Central memory CD8-positive, alpha-beta T cell (primary cell): ENCODE measurements at regions not wholly inside any gene's neighbourhood (a gene's known extent, or its start where the extent isn't known, plus 50 kb on each side); places are given as distances from the start of the nearest gene placed in this dataset.

ENCODE experiments used
- ATAC-seq: fragments of 150-1000 bp; cut with Tn5 transposase; replicated peaks from 2 replicates; pipeline ENCODE4 v1.10.0; 2022; ENCODE audit warnings: mild to moderate bottlenecking, moderate FRiP score, moderate number of reproducible peaks; ENCODE audit not compliant: poor library complexity, severe bottlenecking; ENCODE audit errors: extremely low read depth
- DNase-seq, 2 donors: peaks; one replicate each; pipeline ENCODE4 v3.0.0; 2021; ENCODE audit warnings: low spot score in 2 of 2
- H3K27ac Mint-ChIP-seq: one replicate; pipeline ENCODE4 v1.8.0; 2022; ENCODE audit warnings: low read depth, mild to moderate bottlenecking, moderate library complexity, mixed read lengths
- H3K27me3 Mint-ChIP-seq: one replicate; pipeline ENCODE4 v1.8.0; 2022; ENCODE audit warnings: mixed read lengths
- H3K36me3 Mint-ChIP-seq: one replicate; pipeline ENCODE4 v1.8.0; 2022; ENCODE audit warnings: mild to moderate bottlenecking, moderate library complexity, mixed read lengths; ENCODE audit not compliant: insufficient read depth
- H3K4me1 Mint-ChIP-seq: one replicate; pipeline ENCODE4 v1.8.0; 2022; ENCODE audit warnings: mixed read lengths
- H3K4me3 Mint-ChIP-seq: one replicate; pipeline ENCODE4 v1.8.0; 2022; ENCODE audit warnings: mild to moderate bottlenecking, moderate library complexity, mixed read lengths
- H3K9me3 Mint-ChIP-seq: one replicate; pipeline ENCODE4 v1.8.0; 2022; ENCODE audit warnings: mixed read lengths

GRCh38 chr1:238488401-238488800 lies 597.7 kb upstream of the ZP4 start:
- H3K27ac Mint-ChIP-seq: no peak overlapping the region
- DNase-seq (no peak), ATAC-seq (no peak)
- H3K4me3 Mint-ChIP-seq: no peak overlapping the region
- no peaks in the 10 kb centered on the region for H3K4me1 Mint-ChIP-seq
- no peaks in the 10 kb centered on the region for H3K36me3 Mint-ChIP-seq
- H3K27me3 Mint-ChIP-seq: no peaks in the 10 kb centered on the region
- H3K9me3 Mint-ChIP-seq: peaks cover 16% of the 10 kb centered on the region

- H3K27ac Mint-ChIP-seq: no peak overlapping the region
- H3K9me3 Mint-ChIP-seq: peaks cover 16% of the 10 kb centered on the region
- DNase-seq (no peak), ATAC-seq (no peak)
- no peaks in the 10 kb centered on the region for H3K4me1 Mint-ChIP-seq
- H3K36me3 Mint-ChIP-seq: no peaks in the 10 kb centered on the region
- no peak overlapping the region for H3K4me3 Mint-ChIP-seq
- no peaks in the 10 kb centered on the region for H3K27me3 Mint-ChIP-seq
These were observed 597.2 kb upstream of the ZP4 start for GRCh38 chr1:238487931-238488330.

- Mint-ChIP-seq H3K9me3 (peaks cover 24% of the 10 kb centered on the region), H3K4me3 (no peak overlapping the region)
- ATAC-seq: no peak
These were observed 595.1 kb upstream of the ZP4 start for GRCh38 chr1:238485912-238486209.

GRCh38 chr1:238485057-238485911 lies 594.6 kb upstream of the ZP4 start:
- Mint-ChIP-seq H3K27ac (no peak overlapping the region), H3K27me3 (no peaks in the 10 kb centered on the region), H3K36me3 (no peaks in the 10 kb centered on the region), H3K4me3 (no peak overlapping the region), H3K4me1 (no peaks in the 10 kb centered on the region), H3K9me3 (peaks cover 24% of the 10 kb centered on the region)
- ATAC-seq: no peak
- no peak for DNase-seq

More at GRCh38 chr1:238485912-238486209, 595.1 kb upstream of the ZP4 start:
- no peaks in the 10 kb centered on the region for H3K27me3 Mint-ChIP-seq
- no peaks in the 10 kb centered on the region for H3K4me1 Mint-ChIP-seq
- no peaks in the 10 kb centered on the region for H3K36me3 Mint-ChIP-seq
- H3K27ac Mint-ChIP-seq: no peak overlapping the region
- no peak for DNase-seq

- H3K27me3 Mint-ChIP-seq: no peaks in the 10 kb centered on the region
These were observed 593.4 kb upstream of the ZP4 start for GRCh38 chr1:238484121-238484520.

GRCh38 chr1:238476841-238477240 lies 586.1 kb upstream of the ZP4 start:
- Mint-ChIP-seq H3K36me3 (no peaks in the 10 kb centered on the region), H3K27ac (no peak overlapping the region), H3K27me3 (no peaks in the 10 kb centered on the region), H3K4me1 (no peaks in the 10 kb centered on the region), H3K9me3 (peaks cover 23% of the 10 kb centered on the region), H3K4me3 (no peak overlapping the region)
- ATAC-seq: peak; percentile 24
- DNase-seq: no peak

More at GRCh38 chr1:238484121-238484520, 593.4 kb upstream of the ZP4 start:
- ATAC-seq: no peak
- Mint-ChIP-seq H3K4me1 (no peaks in the 10 kb centered on the region), H3K9me3 (peaks cover 24% of the 10 kb centered on the region), H3K36me3 (no peaks in the 10 kb centered on the region), H3K4me3 (no peak overlapping the region), H3K27ac (no peak overlapping the region)
- DNase-seq: no peak

- Mint-ChIP-seq H3K27ac (no peak overlapping the region), H3K4me3 (no peak overlapping the region), H3K4me1 (no peaks in the 10 kb centered on the region), H3K27me3 (no peaks in the 10 kb centered on the region), H3K9me3 (peaks cover 17% of the 10 kb centered on the region), H3K36me3 (no peaks in the 10 kb centered on the region)
- DNase-seq: no peak
- no peak for ATAC-seq
These were observed 585.0 kb upstream of the ZP4 start for GRCh38 chr1:238475712-238476111.

GRCh38 chr1:238474263-238474662 lies 583.5 kb upstream of the ZP4 start:
- H3K4me1 Mint-ChIP-seq: no peaks in the 10 kb centered on the region
- H3K9me3 Mint-ChIP-seq: peaks cover 17% of the 10 kb centered on the region
- ATAC-seq: no peak
- H3K27ac Mint-ChIP-seq: no peak overlapping the region
- H3K36me3 Mint-ChIP-seq: no peaks in the 10 kb centered on the region
- no peaks in the 10 kb centered on the region for H3K27me3 Mint-ChIP-seq
- DNase-seq: no peak
- no peak overlapping the region for H3K4me3 Mint-ChIP-seq

- no peak for DNase-seq
- Mint-ChIP-seq H3K27ac (no peak overlapping the region), H3K4me1 (no peaks in the 10 kb centered on the region)
These were observed 578.5 kb upstream of the ZP4 start for GRCh38 chr1:238469146-238469631.

GRCh38 chr1:238468068-238468467 lies 577.3 kb upstream of the ZP4 start:
- no peak for DNase-seq
- no peaks in the 10 kb centered on the region for H3K4me1 Mint-ChIP-seq
- no peaks in the 10 kb centered on the region for H3K27me3 Mint-ChIP-seq
- H3K27ac Mint-ChIP-seq: no peak overlapping the region
- peaks cover 1% of the 10 kb centered on the region for H3K36me3 Mint-ChIP-seq
- ATAC-seq: no peak
- peaks cover 25% of the 10 kb centered on the region for H3K9me3 Mint-ChIP-seq
- no peak overlapping the region for H3K4me3 Mint-ChIP-seq

More at GRCh38 chr1:238469146-238469631, 578.5 kb upstream of the ZP4 start:
- ATAC-seq: no peak
- Mint-ChIP-seq H3K4me3 (no peak overlapping the region), H3K9me3 (peaks cover 21% of the 10 kb centered on the region), H3K27me3 (no peaks in the 10 kb centered on the region), H3K36me3 (peaks cover 1% of the 10 kb centered on the region)

- Mint-ChIP-seq H3K36me3 (peaks cover 1% of the 10 kb centered on the region), H3K4me1 (no peaks in the 10 kb centered on the region), H3K4me3 (no peak overlapping the region), H3K27me3 (no peaks in the 10 kb centered on the region), H3K27ac (no peak overlapping the region), H3K9me3 (peaks cover 24% of the 10 kb centered on the region)
- ATAC-seq (no peak), DNase-seq (no peak)
These were observed 575.7 kb upstream of the ZP4 start for GRCh38 chr1:238466459-238466858.

- Mint-ChIP-seq H3K36me3 (peaks cover 1% of the 10 kb centered on the region), H3K4me1 (no peaks in the 10 kb centered on the region), H3K27me3 (no peaks in the 10 kb centered on the region), H3K9me3 (peaks cover 24% of the 10 kb centered on the region), H3K27ac (no peak overlapping the region), H3K4me3 (no peak overlapping the region)
- DNase-seq (no peak), ATAC-seq (no peak)
These were observed 574.7 kb upstream of the ZP4 start for GRCh38 chr1:238465449-238465848.

GRCh38 chr1:238458899-238459298 lies 568.2 kb upstream of the ZP4 start:
- no peak for ATAC-seq
- H3K4me3 Mint-ChIP-seq: no peak overlapping the region

More at GRCh38 chr1:238458899-238459298, 568.2 kb upstream of the ZP4 start:
- no peak for DNase-seq
- Mint-ChIP-seq H3K27ac (no peak overlapping the region), H3K36me3 (no peaks in the 10 kb centered on the region), H3K9me3 (peaks cover 6% of the 10 kb centered on the region), H3K27me3 (no peaks in the 10 kb centered on the region), H3K4me1 (no peaks in the 10 kb centered on the region)
